ENCODE measurements at regions not wholly inside any gene's neighbourhood (a gene's known extent, or its start where the extent isn't known, plus 50 kb on each side); places are given as distances from the start of the nearest gene placed in this dataset.

GRCh38 chr7:156480671-156481070, 159.9 kb upstream of the RNF32 start:
- no peak for DNase-seq (ENCODE audit: low read depth in 2 of 2)

- no peak for DNase-seq (ENCODE audit: low read depth in 2 of 2)
Observed at GRCh38 chr7:156479596-156479995, 161.0 kb upstream of the RNF32 start.

GRCh38 chr7:156478486-156478885, 162.1 kb upstream of the RNF32 start:
- DNase-seq (ENCODE audit: low read depth in 2 of 2), result no peak

GRCh38 chr7:156475666-156476065, 164.9 kb upstream of the RNF32 start:
- no peak for DNase-seq (ENCODE audit: low read depth in 2 of 2)

GRCh38 chr7:156475179-156475578, 165.4 kb upstream of the RNF32 start:
- DNase-seq (ENCODE audit: low read depth in 2 of 2), result no peak

- DNase-seq (ENCODE audit: low read depth in 2 of 2), result no peak
Observed at GRCh38 chr7:156474241-156474743, 166.3 kb upstream of the RNF32 start.

GRCh38 chr7:156473476-156474240, 166.9 kb upstream of the RNF32 start:
- peak in 1 of 2 donors; percentile 11 for DNase-seq (ENCODE audit: low read depth in 2 of 2)

GRCh38 chr7:156472267-156472666, 168.3 kb upstream of the RNF32 start:
- DNase-seq (ENCODE audit: low read depth in 2 of 2), result no peak

GRCh38 chr7:156470399-156471320, 169.9 kb upstream of the RNF32 start:
- DNase-seq (ENCODE audit: low read depth in 2 of 2), result no peak

GRCh38 chr7:156466955-156467625, 173.5 kb upstream of the RNF32 start:
- DNase-seq (ENCODE audit: low read depth in 2 of 2), result no peak

- no peak for DNase-seq (ENCODE audit: low read depth in 2 of 2)
Observed at GRCh38 chr7:156466272-156466671, 174.3 kb upstream of the RNF32 start.

GRCh38 chr7:156465186-156465585, 175.4 kb upstream of the RNF32 start:
- DNase-seq (ENCODE audit: low read depth in 2 of 2), result no peak

GRCh38 chr7:156464339-156464738, 176.2 kb upstream of the RNF32 start:
- no peak for DNase-seq (ENCODE audit: low read depth in 2 of 2)

- DNase-seq (ENCODE audit: low read depth in 2 of 2), result no peak
Observed at GRCh38 chr7:156463280-156463679, 177.3 kb upstream of the RNF32 start.

- DNase-seq (ENCODE audit: low read depth in 2 of 2), result no peak
Observed at GRCh38 chr7:156461881-156462665, 178.5 kb upstream of the RNF32 start.

GRCh38 chr7:156460858-156461627, 179.5 kb upstream of the RNF32 start:
- DNase-seq (ENCODE audit: low read depth in 2 of 2), result no peak

GRCh38 chr7:156459582-156459981, 181.0 kb upstream of the RNF32 start:
- DNase-seq (ENCODE audit: low read depth in 2 of 2), result no peak

GRCh38 chr7:156459067-156459466, 181.5 kb upstream of the RNF32 start:
- no peak for DNase-seq (ENCODE audit: low read depth in 2 of 2)

- DNase-seq (ENCODE audit: low read depth in 2 of 2), result no peak
Observed at GRCh38 chr7:156458011-156458410, 182.6 kb upstream of the RNF32 start.

GRCh38 chr7:156456503-156457115, 184.0 kb upstream of the RNF32 start:
- no peak for DNase-seq (ENCODE audit: low read depth in 2 of 2)
